Endothelial cell of umbilical vein (primary cell): ENCODE measurements at regions not wholly inside any gene's neighbourhood (a gene's known extent, or its start where the extent isn't known, plus 50 kb on each side); places are given as distances from the start of the nearest gene placed in this dataset.

Experiments
- BruUV-seq: library from RNA; stranded (reverse); fragments of 400-500 nt; replicated peaks from 2 replicates; lab custom pipeline; 2021; lab: Mats Ljungman, UMichigan
- CTCF ChIA-PET: fragments of 300-600, 350-600 bp; sonication (Branson Sonifier 250); formaldehyde crosslinking; loops from one replicate; lab custom pipeline; 2021; ENCODE audit warnings: antibody characterized with exemption, inconsistent platforms; lab: Charles Lee
- POLR2A ChIA-PET: fragments of 300-600, 350-600 bp; sonication (Branson Sonifier 250); formaldehyde crosslinking; loops from one replicate; lab custom pipeline; 2021; ENCODE audit warnings: antibody characterized with exemption, inconsistent platforms; lab: Charles Lee
- DNase-seq: peaks from one replicate; pipeline ENCODE4 v3.0.0-alpha.2; 2011; ENCODE audit warnings: low read depth, low spot score
- FAIRE-seq: peaks from 2 replicates; lab custom pipeline; 2011; peaks lifted over from hg19 to GRCh38; lab: Jason Lieb, UNC
- H2AFZ ChIP-seq: 2 replicates; pipeline ENCODE4 v1.6.0; 2012; ENCODE audit warnings: low read depth, low read length, control low read depth, inconsistent platforms
- H3K27ac ChIP-seq: 2 replicates; pipeline ENCODE4 v1.5.1; 2011; ENCODE audit warnings: low read depth, mild to moderate bottlenecking, control low read depth, low read length, moderate library complexity; ENCODE audit not compliant: insufficient read depth
- H3K27me3 ChIP-seq, 2 experiments: 2 replicates each; pipeline versions ENCODE4 v1.6.0 to v1.6.1; 2011; ENCODE audit warnings: low read length in 2 of 2, mixed read lengths in 1 of 2; ENCODE audit not compliant: control insufficient read depth in 2 of 2, insufficient read depth in 2 of 2
- H3K36me3 ChIP-seq, 2 experiments: 2 replicates in 1 of 2; 3 replicates in 1 of 2; pipeline ENCODE4 v1.5.1; 2011; ENCODE audit warnings: low read length in 2 of 2, mild to moderate bottlenecking in 1 of 2, moderate library complexity in 1 of 2; ENCODE audit not compliant: control insufficient read depth in 2 of 2, insufficient read depth in 2 of 2; ENCODE audit errors: extremely low read depth in 1 of 2
- H3K4me1 ChIP-seq: 3 replicates; pipeline ENCODE4 v1.5.1; 2011; ENCODE audit warnings: mild to moderate bottlenecking, low read length; ENCODE audit not compliant: control insufficient read depth, insufficient read depth; ENCODE audit errors: extremely low read depth
- H3K4me2 ChIP-seq: 2 replicates; pipeline ENCODE4 v1.6.1; 2011; ENCODE audit warnings: low read length, control low read depth, mixed read lengths; ENCODE audit not compliant: insufficient read depth
- H3K4me3 ChIP-seq, 3 experiments: fragments of 200-600 bp in 1 of 3; sonication (generic), shearing (Covaris generic) in 1 of 3; replicated peaks in 1 of 3; 2 replicates each; pipeline ENCODE4 v1.5.1; 2011 to 2016; ENCODE audit warnings: control low read depth in 3 of 3, low read length in 3 of 3, mild to moderate bottlenecking in 2 of 3, inconsistent platforms in 1 of 3, low read depth in 1 of 3, moderate library complexity in 1 of 3; ENCODE audit not compliant: insufficient read depth in 1 of 3
- H3K79me2 ChIP-seq: 2 replicates; pipeline ENCODE4 v1.6.0; 2012; ENCODE audit warnings: low read length, inconsistent platforms; ENCODE audit not compliant: control insufficient read depth, insufficient read depth
- H3K9ac ChIP-seq: replicated peaks from 2 replicates; pipeline ENCODE3; 2011; ENCODE audit warnings: low read length, control low read depth; ENCODE audit not compliant: insufficient read depth; ENCODE audit errors: extremely low read depth
- H3K9me1 ChIP-seq: replicated peaks from 3 replicates; pipeline ENCODE4 v1.6.0; 2011; ENCODE audit warnings: mild to moderate bottlenecking, low read length; ENCODE audit not compliant: control insufficient read depth, insufficient read depth; ENCODE audit errors: extremely low read depth
- H3K9me3 ChIP-seq: replicated peaks from 2 replicates; pipeline ENCODE4 v1.5.1; 2012; ENCODE audit warnings: low read length, inconsistent platforms; ENCODE audit not compliant: control insufficient read depth, insufficient read depth
- H4K20me1 ChIP-seq: replicated peaks from 2 replicates; pipeline ENCODE3; 2011; ENCODE audit warnings: mild to moderate bottlenecking, low read length; ENCODE audit not compliant: control insufficient read depth, insufficient read depth; ENCODE audit errors: extremely low read depth
- CTCF ChIP-seq, 2 donors: IDR thresholded peaks; 1 replicate in 1 of 2; 2 replicates in 1 of 2; pipeline ENCODE4 v1.5.1; 2011; ENCODE audit warnings: low read length in 2 of 2, mild to moderate bottlenecking in 2 of 2, moderate library complexity in 2 of 2, control low read depth in 1 of 2, inconsistent platforms in 1 of 2, low read depth in 1 of 2; ENCODE audit not compliant: insufficient read depth in 1 of 2; ENCODE audit errors: extremely low read depth in 1 of 2
- EZH2 ChIP-seq: IDR thresholded peaks from 2 replicates; pipeline ENCODE4 v1.6.1; 2012; ENCODE audit warnings: borderline replicate concordance, low read depth, mild to moderate bottlenecking, moderate library complexity, low read length, inconsistent platforms; ENCODE audit not compliant: severe bottlenecking
- GATA2 ChIP-seq: IDR thresholded peaks from 2 replicates; pipeline ENCODE4 v1.7.0; 2011; ENCODE audit warnings: low read depth, mild to moderate bottlenecking, moderate library complexity, mixed read lengths, low read length; ENCODE audit not compliant: insufficient read length, insufficient read depth
- JUN ChIP-seq: IDR thresholded peaks from 2 replicates; pipeline ENCODE4 v1.6.1; 2011; ENCODE audit warnings: borderline replicate concordance, low read depth; ENCODE audit not compliant: insufficient read length, insufficient read depth
- MAX ChIP-seq: IDR thresholded peaks from 2 replicates; pipeline ENCODE4 v1.6.1; 2011; ENCODE audit not compliant: insufficient read depth, insufficient read length
- MYC ChIP-seq: IDR thresholded peaks from one replicate; pipeline ENCODE4 v1.6.1; 2011; ENCODE audit warnings: mild to moderate bottlenecking, low read depth, low read length
- POLR2A ChIP-seq: IDR thresholded peaks from 2 replicates; pipeline ENCODE4 v1.6.1; 2012; ENCODE audit warnings: low read depth, mild to moderate bottlenecking, control low read depth, low read length
- POLR2AphosphoS5 ChIP-seq: IDR thresholded peaks from 2 replicates; pipeline ENCODE4 v1.6.1; 2012; ENCODE audit warnings: low read depth, mild to moderate bottlenecking, control low read depth, low read length, moderate library complexity; ENCODE audit not compliant: insufficient read depth
- dilution Hi-C: fragments of 300-500 bp; cut with MboI; formaldehyde crosslinking; loops from one replicate; pipeline ENCODE4 v1.15.0; 2019; ENCODE audit warnings: low sequenced_read_pairs; ENCODE audit not compliant: extremely low pct_ligation_motif_present
- intact Hi-C: fragments of 100-400 bp; cut with micrococcal nuclease; formaldehyde crosslinking; loops from one replicate; pipeline ENCODE4 v1.10.0; 2022

- Histone ChIP-seq H3K9me3 (no peaks in the 10 kb centered on the region), H3K27ac (no peak overlapping the region), H3K4me3 (no peak overlapping the region), H3K27me3 (no peaks in the 10 kb centered on the region), H2AFZ (no peak overlapping the region), H4K20me1 (no peaks in the 10 kb centered on the region), H3K9me1 (no peaks in the 10 kb centered on the region), H3K9ac (no peak overlapping the region), H3K4me1 (no peaks in the 10 kb centered on the region), H3K36me3 (no peaks in the 10 kb centered on the region), H3K79me2 (no peaks in the 10 kb centered on the region), H3K4me2 (no peak overlapping the region)
- no peak for DNase-seq
- ChIA-PET POLR2A (no interaction called here), CTCF (no interaction called here)
- intact Hi-C loops (no loop called here), dilution Hi-C loops (no loop called here)
- no TSS peak for BruUV-seq
- TF ChIP-seq EZH2 (no peak), MYC (no peak)
- FAIRE-seq: no peak
Observed at GRCh38 chr12:111111681-111112080, 191.3 kb upstream of the MYL2 start.

GRCh38 chr12:111110556-111110955, 190.2 kb upstream of the MYL2 start:
- no peak for DNase-seq
- Histone ChIP-seq H3K9me1 (no peaks in the 10 kb centered on the region), H3K79me2 (no peaks in the 10 kb centered on the region), H3K27me3 (no peaks in the 10 kb centered on the region), H3K36me3 (no peaks in the 10 kb centered on the region), H3K9me3 (no peaks in the 10 kb centered on the region), H2AFZ (no peak overlapping the region), H3K9ac (no peak overlapping the region), H3K4me3 (no peak overlapping the region), H3K4me1 (no peaks in the 10 kb centered on the region), H3K4me2 (no peak overlapping the region), H4K20me1 (no peaks in the 10 kb centered on the region), H3K27ac (no peak overlapping the region)
- no TSS peak for BruUV-seq
- dilution Hi-C loops: no loop called here
- TF ChIP-seq MAX: no peak
- TF ChIP-seq POLR2A: no peak
- TF ChIP-seq JUN: no peak
- no peak for TF ChIP-seq EZH2
- TF ChIP-seq POLR2AphosphoS5: no peak
- no peak for TF ChIP-seq MYC
- no peak for TF ChIP-seq CTCF (IDR thresholded peaks at IDR 0.05; ENCODE audit: extremely low read depth in 1 of 2, insufficient read depth in 1 of 2, low read depth in 1 of 2, low read length in 2 of 2)
- no peak for TF ChIP-seq GATA2
- intact Hi-C loops: no loop called here
- FAIRE-seq: no peak
- CTCF ChIA-PET: no interaction called here
- POLR2A ChIA-PET: no interaction called here
